ENCODE measurements at regions not wholly inside any gene's neighbourhood (a gene's known extent, or its start where the extent isn't known, plus 50 kb on each side); places are given as distances from the start of the nearest gene placed in this dataset.

DNA sequence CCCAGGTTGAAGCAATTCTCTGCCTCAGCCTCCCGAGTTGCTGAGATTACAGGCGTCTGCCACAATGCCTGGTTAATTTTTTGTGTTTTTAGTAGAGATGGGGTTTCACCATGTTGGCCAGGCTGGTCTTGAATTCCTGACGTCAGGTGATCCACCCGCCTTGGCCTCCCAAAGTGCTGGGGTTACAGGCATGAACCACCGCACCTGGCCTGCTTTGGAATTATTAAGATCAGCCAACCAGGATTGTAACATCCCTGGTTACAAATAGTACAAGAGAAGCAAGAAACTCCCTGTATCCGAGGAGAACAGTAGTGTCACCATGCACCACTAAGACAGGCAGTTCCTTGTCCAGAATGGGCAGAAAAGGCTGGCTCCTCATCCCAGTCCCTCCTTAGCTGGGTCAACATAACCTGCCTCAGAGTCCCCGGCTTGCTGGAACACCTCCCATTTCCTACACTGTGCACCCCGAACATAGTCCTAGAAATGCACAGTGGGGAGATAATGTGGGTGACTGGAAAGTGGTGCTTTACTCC, 77.2 kb upstream of the INCENP start:
- CTCF ChIA-PET: interaction anchor here (1.1 to 1.8 kb wide), 3 partner anchors 35 to 148 kb away, joined by 4 to 6 read pairs (median 5); no protein-coding TSS in a partner anchor
- no peak overlapping the region for H3K4me2 ChIP-seq

More for the DNA sequence above, 77.2 kb upstream of the INCENP start:
- DNase-seq: no peak
- no peaks in the 10 kb centered on the region for H3K79me2 ChIP-seq (ENCODE audit: insufficient read depth)
- H3F3A ChIP-seq (replicated peaks; ENCODE audit: insufficient read depth): no peaks in the 10 kb centered on the region
- no peak overlapping the region for H3K27ac ChIP-seq (ENCODE audit: low read depth in 2 of 2, low read length in 1 of 2)
- no peak for TF ChIP-seq FOSL2 (IDR thresholded peaks at IDR 0.05; ENCODE audit: borderline replicate concordance, low read depth)
- TF ChIP-seq MEF2A (IDR thresholded peaks at IDR 0.05; ENCODE audit: borderline replicate concordance, low read depth): no peak
- no peak for TF ChIP-seq GATA2 (CRISPR knock-in tag; IDR thresholded peaks at IDR 0.05)
- TF ChIP-seq RXRA (IDR thresholded peaks at IDR 0.05; ENCODE audit: borderline replicate concordance, low read depth): no peak
- TF ChIP-seq REST (IDR thresholded peaks at IDR 0.05; ENCODE audit: low read depth, low read length): no peak
- TF ChIP-seq, protein P1, sequence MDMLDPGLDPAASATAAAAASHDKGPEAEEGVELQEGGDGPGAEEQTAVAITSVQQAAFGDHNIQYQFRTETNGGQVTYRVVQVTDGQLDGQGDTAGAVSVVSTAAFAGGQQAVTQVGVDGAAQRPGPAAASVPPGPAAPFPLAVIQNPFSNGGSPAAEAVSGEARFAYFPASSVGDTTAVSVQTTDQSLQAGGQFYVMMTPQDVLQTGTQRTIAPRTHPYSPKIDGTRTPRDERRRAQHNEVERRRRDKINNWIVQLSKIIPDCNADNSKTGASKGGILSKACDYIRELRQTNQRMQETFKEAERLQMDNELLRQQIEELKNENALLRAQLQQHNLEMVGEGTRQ (IDR thresholded peaks at IDR 0.05; ENCODE audit: borderline replicate concordance, low read depth, low read length): no peak
- TF ChIP-seq SMC3 (IDR thresholded peaks at IDR 0.05; ENCODE audit: low read depth, low read length): no peak
- TF ChIP-seq MXI1 (IDR thresholded peaks at IDR 0.05; ENCODE audit: low read depth, low read length): no peak
- TF ChIP-seq TAF1 (IDR thresholded peaks at IDR 0.05; ENCODE audit: borderline replicate concordance, low read depth, low read length): no peak
- TF ChIP-seq ZBTB33 (IDR thresholded peaks at IDR 0.05; ENCODE audit: borderline replicate concordance, low read depth): no peak
- no peak for TF ChIP-seq RFX5 (IDR thresholded peaks at IDR 0.05; ENCODE audit: low read length)
- no peaks in the 10 kb centered on the region for H3K9me2 ChIP-seq
- H3K36me3 ChIP-seq (replicated peaks in 1 of 2; ENCODE audit: control insufficient read depth in 1 of 2, insufficient read depth in 2 of 2, low read length in 1 of 2): no peaks in the 10 kb centered on the region
- no peaks in the 10 kb centered on the region for H3K9me3 ChIP-seq
- H3K9ac ChIP-seq: no peak overlapping the region
- POLR2A ChIA-PET: no interaction called here
- H4K20me1 ChIP-seq (ENCODE audit: insufficient read depth): no peaks in the 10 kb centered on the region
- H3K4me3 ChIP-seq (ENCODE audit: low read depth in 2 of 2, low read length in 1 of 2): no peak overlapping the region
- WGBS (ENCODE audit: low lambda C conversion rate): 62% methylated on average over 8 of the region's 8 CpGs
- no peaks in the 10 kb centered on the region; the same call in 1 of the 2 replicates for H3K27me3 ChIP-seq (ENCODE audit: insufficient read depth)
- H2AFZ ChIP-seq (ENCODE audit: low read depth): no peak overlapping the region
- H3K4me1 ChIP-seq (ENCODE audit: control insufficient read depth in 1 of 2, insufficient read depth in 2 of 2, low read depth in 1 of 2, low read length in 1 of 2): no peaks in the 10 kb centered on the region

Measured in SK-N-SH (cell line).